Fibroblast of skin of abdomen (primary cell): ENCODE measurements at regions not wholly inside any gene's neighbourhood (a gene's known extent, or its start where the extent isn't known, plus 50 kb on each side); places are given as distances from the start of the nearest gene placed in this dataset.
"Not testable (repeated sequence)": the region's sequence is repeated elsewhere in the genome, so short reads cannot be mapped to it uniquely, and the experiment has no call there.

Source experiments
- DNase-seq: peaks from one replicate; pipeline ENCODE4 v3.0.0-alpha.2; 2013

- DNase-seq, result no peak
These were observed 361.4 kb upstream of the POU5F2 start for GRCh38 chr5:94102849-94103248.

GRCh38 chr5:94097384-94097783 lies 356.0 kb upstream of the POU5F2 start:
- not testable (repeated sequence) for DNase-seq

GRCh38 chr5:94094793-94095441 lies 353.5 kb upstream of the POU5F2 start:
- DNase-seq, result no peak

GRCh38 chr5:94093300-94093699 lies 351.9 kb upstream of the POU5F2 start:
- DNase-seq, result no peak

GRCh38 chr5:94086635-94087034 lies 345.2 kb upstream of the POU5F2 start:
- DNase-seq, result not testable (repeated sequence)

GRCh38 chr5:94086194-94086593 lies 344.8 kb upstream of the POU5F2 start:
- DNase-seq, result no peak

- DNase-seq, result no peak
These were observed 341.0 kb upstream of the POU5F2 start for GRCh38 chr5:94082405-94082804.

GRCh38 chr5:94081088-94081487 lies 339.7 kb upstream of the POU5F2 start:
- no peak for DNase-seq

- no peak for DNase-seq
These were observed 339.0 kb upstream of the POU5F2 start for GRCh38 chr5:94080390-94080789.

GRCh38 chr5:94072116-94072515 lies 330.7 kb upstream of the POU5F2 start:
- DNase-seq, result peak; percentile 20

GRCh38 chr5:94066437-94067207 lies 325.2 kb upstream of the POU5F2 start:
- DNase-seq, result no peak

- no peak for DNase-seq
These were observed 322.6 kb upstream of the POU5F2 start for GRCh38 chr5:94064025-94064424.

- no peak for DNase-seq
These were observed 316.3 kb upstream of the POU5F2 start for GRCh38 chr5:94057655-94058054.

GRCh38 chr5:94057217-94057616 lies 315.8 kb upstream of the POU5F2 start:
- DNase-seq, result no peak

GRCh38 chr5:94049307-94049922 lies 308.0 kb upstream of the POU5F2 start:
- not testable (repeated sequence) for DNase-seq

GRCh38 chr5:94045839-94046782 lies 304.7 kb upstream of the POU5F2 start:
- no peak for DNase-seq

- DNase-seq, result no peak
These were observed 301.9 kb upstream of the POU5F2 start for GRCh38 chr5:94043311-94043710.

GRCh38 chr5:94040591-94041148 lies 299.3 kb upstream of the POU5F2 start:
- DNase-seq, result no peak

- DNase-seq, result no peak
These were observed 297.7 kb upstream of the POU5F2 start for GRCh38 chr5:94039101-94039500.

GRCh38 chr5:94031631-94032030 lies 290.2 kb upstream of the POU5F2 start:
- peak; percentile 22 for DNase-seq

- DNase-seq, result no peak
These were observed 286.6 kb upstream of the POU5F2 start for GRCh38 chr5:94028001-94028400.

GRCh38 chr5:94027145-94027544 lies 285.7 kb upstream of the POU5F2 start:
- no peak for DNase-seq
